HEK293 (cell line): ENCODE measurements at regions not wholly inside any gene's neighbourhood (a gene's known extent, or its start where the extent isn't known, plus 50 kb on each side); places are given as distances from the start of the nearest gene placed in this dataset.

ENCODE experiments used
- CTCF ChIA-PET: fragments of 350-600 bp; formaldehyde crosslinking; extraction: SDS; loops from one replicate; lab custom pipeline; 2021; ENCODE audit warnings: antibody characterized with exemption; lab: Yijun Ruan, JAX
- POLR2A ChIA-PET: fragments of 300-600 bp; formaldehyde crosslinking; extraction: SDS; loops from one replicate; lab custom pipeline; 2020; ENCODE audit warnings: antibody characterized with exemption, inconsistent platforms; lab: Yijun Ruan, JAX
- H3K27ac ChIP-seq: fragments of 200-500 bp; sonication (Bioruptor generic); 2 replicates; pipeline ENCODE4 v1.5.1; 2014; ENCODE audit warnings: low read depth, low read length, control low read depth, inconsistent platforms; ENCODE audit errors: extremely low read depth
- H3K36me3 ChIP-seq, 2 experiments: fragments of 200-500 bp in 1 of 2; sonication (Bioruptor generic) in 1 of 2; 1 replicate in 1 of 2; 2 replicates in 1 of 2; pipeline ENCODE4 v1.5.1; 2014 to 2017; ENCODE audit warnings: inconsistent platforms in 2 of 2, low read length in 2 of 2; ENCODE audit not compliant: control insufficient read depth in 2 of 2, insufficient read depth in 1 of 2
- H3K4me1 ChIP-seq: fragments of 200-500 bp; sonication (Bioruptor generic); 2 replicates; pipeline ENCODE4 v1.5.1; 2014; ENCODE audit warnings: mild to moderate bottlenecking, low read length, inconsistent platforms; ENCODE audit not compliant: control insufficient read depth, insufficient read depth
- H3K4me3 ChIP-seq: 2 replicates; pipeline ENCODE4 v1.5.1; 2011; ENCODE audit warnings: low read depth, mild to moderate bottlenecking, control low read depth, low read length, moderate library complexity
- H3K9me3 ChIP-seq: fragments of 200-500 bp; sonication (Bioruptor generic); 2 replicates; pipeline ENCODE4 v1.5.1; 2014; ENCODE audit warnings: low read depth, low read length, inconsistent platforms; ENCODE audit not compliant: control insufficient read depth, insufficient read depth
- MYNN ChIP-seq: fragments of 450-650 bp; formaldehyde crosslinking; IDR thresholded peaks from 2 replicates; pipeline ENCODE4 v1.5.1; 2016; ENCODE audit warnings: missing biosample characterization, missing genetic modification characterization, borderline replicate concordance
- ZBTB7A ChIP-seq: fragments of 450-650 bp; formaldehyde crosslinking; IDR thresholded peaks from 2 replicates; pipeline ENCODE4 v1.5.1; 2016; ENCODE audit warnings: low read depth, missing biosample characterization, missing genetic modification characterization
- ZFP37 ChIP-seq: fragments of 450-650 bp; formaldehyde crosslinking; IDR thresholded peaks from 2 replicates; pipeline ENCODE4 v1.5.1; 2016; ENCODE audit warnings: missing biosample characterization, missing genetic modification characterization
- ZNF544 ChIP-seq: fragments of 450-650 bp; formaldehyde crosslinking; IDR thresholded peaks from 2 replicates; pipeline ENCODE4 v1.5.0; 2017; ENCODE audit warnings: missing biosample characterization, missing genetic modification characterization
- ZNF768 ChIP-seq: fragments of 450-650 bp; formaldehyde crosslinking; IDR thresholded peaks from 2 replicates; pipeline ENCODE4 v1.5.1; 2018; ENCODE audit warnings: missing biosample characterization, mild to moderate bottlenecking, missing genetic modification characterization
- TF ChIP-seq, protein P1 (sequence below): fragments of 450-650 bp; formaldehyde crosslinking; IDR thresholded peaks from 2 replicates; pipeline ENCODE4 v1.5.1; 2016; ENCODE audit warnings: missing biosample characterization, missing genetic modification characterization, borderline replicate concordance
- TF ChIP-seq, protein P2 (sequence below): fragments of 450-650 bp; formaldehyde crosslinking; IDR thresholded peaks from 2 replicates; pipeline ENCODE4 v1.5.1; 2016; ENCODE audit warnings: missing biosample characterization, missing genetic modification characterization
- TF ChIP-seq, protein P3 (sequence below): fragments of 450-650 bp; formaldehyde crosslinking; IDR thresholded peaks from 2 replicates; pipeline ENCODE4 v1.5.1; 2016; ENCODE audit warnings: missing biosample characterization, missing genetic modification characterization
- TF ChIP-seq, protein P4 (sequence below): fragments of 450-650 bp; formaldehyde crosslinking; IDR thresholded peaks from 2 replicates; pipeline ENCODE4 v1.5.1; 2016; ENCODE audit warnings: missing biosample characterization, missing genetic modification characterization
- TF ChIP-seq, protein P5 (sequence below): fragments of 450-650 bp; IDR thresholded peaks from 2 replicates; pipeline ENCODE4 v1.5.1; 2018; ENCODE audit warnings: missing biosample characterization, missing genetic modification characterization

DNA sequence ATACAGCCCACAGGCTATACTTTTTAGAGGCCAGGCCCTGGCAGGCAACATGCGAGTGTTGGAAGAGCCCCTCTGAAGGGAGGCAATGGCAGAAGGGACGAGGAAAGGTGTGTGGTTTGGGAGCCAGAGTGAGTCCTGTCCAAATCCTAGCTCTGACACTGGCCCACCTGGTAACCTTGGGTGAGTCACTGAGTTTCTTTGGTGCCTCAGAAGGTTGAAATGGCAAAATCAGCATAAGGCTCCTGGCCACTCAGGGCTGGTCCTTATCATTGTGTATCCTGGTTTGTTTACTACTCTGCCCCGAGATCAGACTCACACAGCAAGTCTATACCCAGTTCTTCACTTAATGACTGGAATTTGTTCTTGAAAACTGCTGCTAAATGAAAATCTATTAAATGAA is 71.4 kb upstream of the TLE3 start (continued):
- TF ChIP-seq, protein P1, sequence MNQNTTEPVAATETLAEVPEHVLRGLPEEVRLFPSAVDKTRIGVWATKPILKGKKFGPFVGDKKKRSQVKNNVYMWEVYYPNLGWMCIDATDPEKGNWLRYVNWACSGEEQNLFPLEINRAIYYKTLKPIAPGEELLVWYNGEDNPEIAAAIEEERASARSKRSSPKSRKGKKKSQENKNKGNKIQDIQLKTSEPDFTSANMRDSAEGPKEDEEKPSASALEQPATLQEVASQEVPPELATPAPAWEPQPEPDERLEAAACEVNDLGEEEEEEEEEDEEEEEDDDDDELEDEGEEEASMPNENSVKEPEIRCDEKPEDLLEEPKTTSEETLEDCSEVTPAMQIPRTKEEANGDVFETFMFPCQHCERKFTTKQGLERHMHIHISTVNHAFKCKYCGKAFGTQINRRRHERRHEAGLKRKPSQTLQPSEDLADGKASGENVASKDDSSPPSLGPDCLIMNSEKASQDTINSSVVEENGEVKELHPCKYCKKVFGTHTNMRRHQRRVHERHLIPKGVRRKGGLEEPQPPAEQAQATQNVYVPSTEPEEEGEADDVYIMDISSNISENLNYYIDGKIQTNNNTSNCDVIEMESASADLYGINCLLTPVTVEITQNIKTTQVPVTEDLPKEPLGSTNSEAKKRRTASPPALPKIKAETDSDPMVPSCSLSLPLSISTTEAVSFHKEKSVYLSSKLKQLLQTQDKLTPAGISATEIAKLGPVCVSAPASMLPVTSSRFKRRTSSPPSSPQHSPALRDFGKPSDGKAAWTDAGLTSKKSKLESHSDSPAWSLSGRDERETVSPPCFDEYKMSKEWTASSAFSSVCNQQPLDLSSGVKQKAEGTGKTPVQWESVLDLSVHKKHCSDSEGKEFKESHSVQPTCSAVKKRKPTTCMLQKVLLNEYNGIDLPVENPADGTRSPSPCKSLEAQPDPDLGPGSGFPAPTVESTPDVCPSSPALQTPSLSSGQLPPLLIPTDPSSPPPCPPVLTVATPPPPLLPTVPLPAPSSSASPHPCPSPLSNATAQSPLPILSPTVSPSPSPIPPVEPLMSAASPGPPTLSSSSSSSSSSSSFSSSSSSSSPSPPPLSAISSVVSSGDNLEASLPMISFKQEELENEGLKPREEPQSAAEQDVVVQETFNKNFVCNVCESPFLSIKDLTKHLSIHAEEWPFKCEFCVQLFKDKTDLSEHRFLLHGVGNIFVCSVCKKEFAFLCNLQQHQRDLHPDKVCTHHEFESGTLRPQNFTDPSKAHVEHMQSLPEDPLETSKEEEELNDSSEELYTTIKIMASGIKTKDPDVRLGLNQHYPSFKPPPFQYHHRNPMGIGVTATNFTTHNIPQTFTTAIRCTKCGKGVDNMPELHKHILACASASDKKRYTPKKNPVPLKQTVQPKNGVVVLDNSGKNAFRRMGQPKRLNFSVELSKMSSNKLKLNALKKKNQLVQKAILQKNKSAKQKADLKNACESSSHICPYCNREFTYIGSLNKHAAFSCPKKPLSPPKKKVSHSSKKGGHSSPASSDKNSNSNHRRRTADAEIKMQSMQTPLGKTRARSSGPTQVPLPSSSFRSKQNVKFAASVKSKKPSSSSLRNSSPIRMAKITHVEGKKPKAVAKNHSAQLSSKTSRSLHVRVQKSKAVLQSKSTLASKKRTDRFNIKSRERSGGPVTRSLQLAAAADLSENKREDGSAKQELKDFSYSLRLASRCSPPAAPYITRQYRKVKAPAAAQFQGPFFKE (tag by site-specific recombination), result no peak
- TF ChIP-seq ZFP37 (tag by site-specific recombination), result no peak
- TF ChIP-seq, protein P2, sequence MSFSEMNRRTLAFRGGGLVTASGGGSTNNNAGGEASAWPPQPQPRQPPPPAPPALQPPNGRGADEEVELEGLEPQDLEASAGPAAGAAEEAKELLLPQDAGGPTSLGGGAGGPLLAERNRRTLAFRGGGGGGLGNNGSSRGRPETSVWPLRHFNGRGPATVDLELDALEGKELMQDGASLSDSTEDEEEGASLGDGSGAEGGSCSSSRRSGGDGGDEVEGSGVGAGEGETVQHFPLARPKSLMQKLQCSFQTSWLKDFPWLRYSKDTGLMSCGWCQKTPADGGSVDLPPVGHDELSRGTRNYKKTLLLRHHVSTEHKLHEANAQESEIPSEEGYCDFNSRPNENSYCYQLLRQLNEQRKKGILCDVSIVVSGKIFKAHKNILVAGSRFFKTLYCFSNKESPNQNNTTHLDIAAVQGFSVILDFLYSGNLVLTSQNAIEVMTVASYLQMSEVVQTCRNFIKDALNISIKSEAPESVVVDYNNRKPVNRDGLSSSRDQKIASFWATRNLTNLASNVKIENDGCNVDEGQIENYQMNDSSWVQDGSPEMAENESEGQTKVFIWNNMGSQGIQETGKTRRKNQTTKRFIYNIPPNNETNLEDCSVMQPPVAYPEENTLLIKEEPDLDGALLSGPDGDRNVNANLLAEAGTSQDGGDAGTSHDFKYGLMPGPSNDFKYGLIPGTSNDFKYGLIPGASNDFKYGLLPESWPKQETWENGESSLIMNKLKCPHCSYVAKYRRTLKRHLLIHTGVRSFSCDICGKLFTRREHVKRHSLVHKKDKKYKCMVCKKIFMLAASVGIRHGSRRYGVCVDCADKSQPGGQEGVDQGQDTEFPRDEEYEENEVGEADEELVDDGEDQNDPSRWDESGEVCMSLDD, result no peak
- no peak for TF ChIP-seq ZBTB7A (tag by site-specific recombination)
- TF ChIP-seq ZNF544 (tag by site-specific recombination), result no peak
- TF ChIP-seq, protein P3, sequence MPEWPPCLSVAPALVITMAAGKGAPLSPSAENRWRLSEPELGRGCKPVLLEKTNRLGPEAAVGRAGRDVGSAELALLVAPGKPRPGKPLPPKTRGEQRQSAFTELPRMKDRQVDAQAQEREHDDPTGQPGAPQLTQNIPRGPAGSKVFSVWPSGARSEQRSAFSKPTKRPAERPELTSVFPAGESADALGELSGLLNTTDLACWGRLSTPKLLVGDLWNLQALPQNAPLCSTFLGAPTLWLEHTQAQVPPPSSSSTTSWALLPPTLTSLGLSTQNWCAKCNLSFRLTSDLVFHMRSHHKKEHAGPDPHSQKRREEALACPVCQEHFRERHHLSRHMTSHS, result no peak
- TF ChIP-seq, protein P4, sequence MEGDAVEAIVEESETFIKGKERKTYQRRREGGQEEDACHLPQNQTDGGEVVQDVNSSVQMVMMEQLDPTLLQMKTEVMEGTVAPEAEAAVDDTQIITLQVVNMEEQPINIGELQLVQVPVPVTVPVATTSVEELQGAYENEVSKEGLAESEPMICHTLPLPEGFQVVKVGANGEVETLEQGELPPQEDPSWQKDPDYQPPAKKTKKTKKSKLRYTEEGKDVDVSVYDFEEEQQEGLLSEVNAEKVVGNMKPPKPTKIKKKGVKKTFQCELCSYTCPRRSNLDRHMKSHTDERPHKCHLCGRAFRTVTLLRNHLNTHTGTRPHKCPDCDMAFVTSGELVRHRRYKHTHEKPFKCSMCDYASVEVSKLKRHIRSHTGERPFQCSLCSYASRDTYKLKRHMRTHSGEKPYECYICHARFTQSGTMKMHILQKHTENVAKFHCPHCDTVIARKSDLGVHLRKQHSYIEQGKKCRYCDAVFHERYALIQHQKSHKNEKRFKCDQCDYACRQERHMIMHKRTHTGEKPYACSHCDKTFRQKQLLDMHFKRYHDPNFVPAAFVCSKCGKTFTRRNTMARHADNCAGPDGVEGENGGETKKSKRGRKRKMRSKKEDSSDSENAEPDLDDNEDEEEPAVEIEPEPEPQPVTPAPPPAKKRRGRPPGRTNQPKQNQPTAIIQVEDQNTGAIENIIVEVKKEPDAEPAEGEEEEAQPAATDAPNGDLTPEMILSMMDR (tag by site-specific recombination), result no peak

DNA sequence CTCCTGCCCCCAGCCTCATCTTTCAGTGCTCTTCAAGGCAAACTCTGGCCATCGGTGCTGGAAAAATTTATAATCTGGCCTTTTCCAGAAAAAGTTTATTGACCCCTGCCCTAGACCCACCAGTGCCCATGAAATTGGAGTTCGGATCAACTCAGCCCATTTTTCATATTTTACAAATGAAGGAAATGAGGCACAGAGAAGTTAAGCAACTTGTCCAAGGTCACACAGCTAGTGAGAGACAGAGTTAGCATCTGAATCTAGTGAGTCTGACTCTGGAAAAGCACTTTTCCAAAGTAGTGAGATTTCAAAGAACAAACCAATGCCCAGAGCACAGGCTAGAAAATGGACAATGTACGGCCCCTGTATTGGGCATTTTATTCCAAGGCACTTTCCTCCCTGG is 69.4 kb upstream of the TLE3 start:
- TF ChIP-seq MYNN (tag by site-specific recombination), result no peak
- peak; percentile 94; the same call in 1 of the 2 replicates for TF ChIP-seq ZNF768 (tag by site-specific recombination)
- TF ChIP-seq, protein P5, sequence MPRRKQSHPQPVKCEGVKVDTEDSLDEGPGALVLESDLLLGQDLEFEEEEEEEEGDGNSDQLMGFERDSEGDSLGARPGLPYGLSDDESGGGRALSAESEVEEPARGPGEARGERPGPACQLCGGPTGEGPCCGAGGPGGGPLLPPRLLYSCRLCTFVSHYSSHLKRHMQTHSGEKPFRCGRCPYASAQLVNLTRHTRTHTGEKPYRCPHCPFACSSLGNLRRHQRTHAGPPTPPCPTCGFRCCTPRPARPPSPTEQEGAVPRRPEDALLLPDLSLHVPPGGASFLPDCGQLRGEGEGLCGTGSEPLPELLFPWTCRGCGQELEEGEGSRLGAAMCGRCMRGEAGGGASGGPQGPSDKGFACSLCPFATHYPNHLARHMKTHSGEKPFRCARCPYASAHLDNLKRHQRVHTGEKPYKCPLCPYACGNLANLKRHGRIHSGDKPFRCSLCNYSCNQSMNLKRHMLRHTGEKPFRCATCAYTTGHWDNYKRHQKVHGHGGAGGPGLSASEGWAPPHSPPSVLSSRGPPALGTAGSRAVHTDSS, result no peak
- H3K4me1 ChIP-seq, result peaks cover 11% of the 10 kb centered on the region
- no peak overlapping the region for H3K4me3 ChIP-seq
- CTCF ChIA-PET, result interaction anchor here (1.2 kb wide), 1 partner anchor 15 kb away, joined by 3 read pairs; no protein-coding TSS in a partner anchor
- POLR2A ChIA-PET, result interaction anchor here (1.1 kb wide), 1 partner anchor 67 kb away, joined by 11 read pairs; no protein-coding TSS in a partner anchor
- H3K36me3 ChIP-seq, result no peaks in the 10 kb centered on the region
- no peak overlapping the region for H3K27ac ChIP-seq
- no peaks in the 10 kb centered on the region for H3K9me3 ChIP-seq
